ENCODE measurements at regions not wholly inside any gene's neighbourhood (a gene's known extent, or its start where the extent isn't known, plus 50 kb on each side); places are given as distances from the start of the nearest gene placed in this dataset.

- Histone ChIP-seq H3K4me3 (ENCODE audit: low read depth, low read length) (no peak overlapping the region), H3K9me3 (ENCODE audit: severe bottlenecking) (no peaks in the 10 kb centered on the region), H3K27me3 (ENCODE audit: insufficient read depth, low read depth, severe bottlenecking) (no peaks in the 10 kb centered on the region), H3K36me3 (peaks cover 82% of the 10 kb centered on the region), H3K27ac (no peak overlapping the region)
- no peak for DNase-seq
- no peak for TF ChIP-seq CTCF (IDR thresholded peaks at IDR 0.05; ENCODE audit: low read depth, low read length)
Observed at GRCh38 chr12:124455336-124455735, 112.1 kb downstream of the NCOR2 start.

- H3K36me3 ChIP-seq, result peaks cover 82% of the 10 kb centered on the region
- H3K4me3 ChIP-seq (ENCODE audit: low read depth, low read length), result no peak overlapping the region
- no peak for DNase-seq
- no peak overlapping the region for H3K27ac ChIP-seq
- TF ChIP-seq CTCF (IDR thresholded peaks at IDR 0.05; ENCODE audit: low read depth, low read length), result no peak
- no peaks in the 10 kb centered on the region for H3K27me3 ChIP-seq (ENCODE audit: insufficient read depth, low read depth, severe bottlenecking)
- no peaks in the 10 kb centered on the region for H3K9me3 ChIP-seq (ENCODE audit: severe bottlenecking)
Observed at GRCh38 chr12:124454735-124455134, 112.7 kb downstream of the NCOR2 start.

GRCh38 chr12:124454352-124454725, 113.1 kb downstream of the NCOR2 start:
- H3K9me3 ChIP-seq (ENCODE audit: severe bottlenecking), result no peaks in the 10 kb centered on the region
- no peak for DNase-seq
- TF ChIP-seq CTCF (IDR thresholded peaks at IDR 0.05; ENCODE audit: low read depth, low read length), result no peak
- H3K4me3 ChIP-seq (ENCODE audit: low read depth, low read length), result no peak overlapping the region
- no peaks in the 10 kb centered on the region for H3K27me3 ChIP-seq (ENCODE audit: insufficient read depth, low read depth, severe bottlenecking)
- H3K36me3 ChIP-seq, result peaks cover 81% of the 10 kb centered on the region
- H3K27ac ChIP-seq, result no peak overlapping the region

GRCh38 chr12:124453419-124454351, 113.7 kb downstream of the NCOR2 start:
- Histone ChIP-seq H3K36me3 (peaks cover 81% of the 10 kb centered on the region), H3K4me3 (ENCODE audit: low read depth, low read length) (no peak overlapping the region), H3K27ac (peak overlapping the region; percentile 12; the same call in 1 of the 2 replicates), H3K9me3 (ENCODE audit: severe bottlenecking) (no peaks in the 10 kb centered on the region), H3K27me3 (ENCODE audit: insufficient read depth, low read depth, severe bottlenecking) (no peaks in the 10 kb centered on the region)
- no peak for TF ChIP-seq CTCF (IDR thresholded peaks at IDR 0.05; ENCODE audit: low read depth, low read length)
- no peak for DNase-seq

DNA sequence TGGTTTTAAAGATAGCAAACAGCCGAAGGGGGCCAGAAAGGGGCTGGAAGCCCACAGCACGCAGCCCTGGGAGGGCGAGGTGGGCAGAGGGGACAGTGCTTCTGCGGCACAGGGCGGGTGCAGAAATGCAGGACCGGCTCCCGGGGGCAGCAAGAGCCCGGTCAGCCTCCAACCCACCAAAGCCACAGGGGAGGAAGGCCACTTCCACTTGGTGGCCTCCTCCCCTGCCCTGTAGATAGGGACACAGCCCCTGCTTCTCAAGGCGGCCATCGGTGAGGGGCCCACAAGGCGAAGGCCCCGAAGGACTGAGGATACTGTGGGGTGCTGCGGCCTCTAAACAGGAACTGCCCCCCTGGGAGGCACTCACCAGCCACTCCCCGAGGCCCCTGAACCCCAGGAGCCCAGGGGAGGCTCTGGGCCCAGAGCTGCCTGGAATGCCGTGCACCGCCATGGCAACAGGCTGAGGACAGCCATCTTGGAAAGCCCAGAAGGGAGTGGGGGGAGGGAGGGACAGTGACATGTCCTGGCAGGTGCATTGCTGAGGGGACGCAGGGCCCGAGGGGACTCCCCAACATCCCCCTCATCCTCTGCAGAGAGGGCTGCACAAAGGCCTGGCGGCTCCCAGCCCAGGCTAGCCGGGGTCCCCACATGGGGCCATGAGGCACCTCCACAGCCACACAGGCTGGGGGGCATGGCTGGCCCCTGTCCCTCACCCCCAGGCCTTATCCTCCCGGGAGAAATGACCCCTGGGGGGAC, 114.7 kb downstream of the NCOR2 start:
- DNase-seq, result no peak
- Histone ChIP-seq H3K27ac (0 out of 2 replicates have a peak overlapping the region, but pooled peaks have one; percentile 12), H3K4me3 (ENCODE audit: low read depth, low read length) (no peak overlapping the region), H3K27me3 (ENCODE audit: insufficient read depth, low read depth, severe bottlenecking) (no peaks in the 10 kb centered on the region), H3K36me3 (peaks cover 81% of the 10 kb centered on the region), H3K9me3 (ENCODE audit: severe bottlenecking) (no peaks in the 10 kb centered on the region)
- TF ChIP-seq CTCF (IDR thresholded peaks at IDR 0.05; ENCODE audit: low read depth, low read length), result no peak
